GM23248 (cell line): ENCODE measurements at regions not wholly inside any gene's neighbourhood (a gene's known extent, or its start where the extent isn't known, plus 50 kb on each side); places are given as distances from the start of the nearest gene placed in this dataset.

Experiments
- DNase-seq: peaks from one replicate; pipeline ENCODE4 v3.0.0-alpha.2; 2015
- H2AFZ ChIP-seq: fragments of 200-600 bp; sonication (generic); 2 replicates; pipeline ENCODE4 v1.6.1; 2016; ENCODE audit warnings: antibody characterized with exemption
- H3F3A ChIP-seq: fragments of 200-600 bp; sonication (generic); 2 replicates; pipeline ENCODE4 v1.6.1; 2016; ENCODE audit warnings: mild to moderate bottlenecking, antibody characterized with exemption, mixed run types; ENCODE audit not compliant: insufficient read depth
- H3K27ac ChIP-seq: fragments of 200-600 bp; sonication (generic); 2 replicates; pipeline ENCODE4 v1.5.1; 2016; ENCODE audit warnings: mild to moderate bottlenecking
- H3K27me3 ChIP-seq: fragments of 200-600 bp; sonication (generic); replicated peaks from 2 replicates; pipeline ENCODE4 v1.6.1; 2016; ENCODE audit warnings: mild to moderate bottlenecking; ENCODE audit not compliant: insufficient read depth
- H3K36me3 ChIP-seq: fragments of 200-600 bp; sonication (generic); 2 replicates; pipeline ENCODE4 v1.6.1; 2016; ENCODE audit warnings: low read depth, mild to moderate bottlenecking
- H3K4me1 ChIP-seq: fragments of 200-600 bp; sonication (generic); 2 replicates; pipeline ENCODE4 v1.6.1; 2016; ENCODE audit warnings: mild to moderate bottlenecking; ENCODE audit not compliant: insufficient read depth
- H3K4me2 ChIP-seq: fragments of 200-600 bp; sonication (generic); one replicate; pipeline ENCODE4 v1.6.1; 2016; ENCODE audit warnings: mild to moderate bottlenecking; ENCODE audit not compliant: unreplicated experiment
- H3K4me3 ChIP-seq: fragments of 200-600 bp; sonication (generic); 2 replicates; pipeline ENCODE4 v1.5.1; 2016; ENCODE audit warnings: mild to moderate bottlenecking
- H3K79me2 ChIP-seq: fragments of 200-600 bp; sonication (generic); 2 replicates; pipeline ENCODE4 v1.6.1; 2016; ENCODE audit warnings: mild to moderate bottlenecking; ENCODE audit not compliant: insufficient read depth
- H3K9ac ChIP-seq: fragments of 200-600 bp; sonication (generic); 2 replicates; pipeline ENCODE4 v1.6.1; 2016; ENCODE audit warnings: mild to moderate bottlenecking
- H3K9me2 ChIP-seq: fragments of 200-600 bp; sonication (generic); 2 replicates; pipeline ENCODE4 v1.6.1; 2016; ENCODE audit warnings: mixed run types, mild to moderate bottlenecking, moderate library complexity; ENCODE audit not compliant: insufficient read depth
- H3K9me3 ChIP-seq: fragments of 200-600 bp; sonication (generic); one replicate; pipeline ENCODE4 v1.6.1; 2017; ENCODE audit warnings: low read depth
- H4K20me1 ChIP-seq: fragments of 200-600 bp; sonication (generic); 2 replicates; pipeline ENCODE4 v1.6.0; 2016; ENCODE audit not compliant: insufficient read depth
- EZH2 ChIP-seq: fragments of 200-600 bp; sonication (generic); IDR thresholded peaks from 2 replicates; pipeline ENCODE4 v1.6.1; 2018; ENCODE audit warnings: antibody characterized with exemption, mild to moderate bottlenecking; ENCODE audit not compliant: insufficient read depth, poor library complexity, severe bottlenecking
- EZH2phosphoT487 ChIP-seq: fragments of 200-600 bp; sonication (generic); IDR thresholded peaks from 2 replicates; pipeline ENCODE4 v1.6.1; 2018; ENCODE audit warnings: antibody characterized with exemption, moderate library complexity, mild to moderate bottlenecking, low read depth; ENCODE audit not compliant: insufficient read depth
- WGBS, 2 experiments: methylation state at CpG; one replicate each; pipeline ENCODE4 v1.1.6; 2015 to 2017; ENCODE audit warnings: low lambda C conversion rate in 2 of 2, low coverage in 1 of 2; ENCODE audit errors: missing lambda C conversion rate in 2 of 2; 5-methylcytosine and 5-hydroxymethylcytosine counted together
- in situ Hi-C: fragments of 300-500 bp; cut with MboI; formaldehyde crosslinking; loops from 2 replicates; pipeline ENCODE4 v1.15.0; 2020

DNA sequence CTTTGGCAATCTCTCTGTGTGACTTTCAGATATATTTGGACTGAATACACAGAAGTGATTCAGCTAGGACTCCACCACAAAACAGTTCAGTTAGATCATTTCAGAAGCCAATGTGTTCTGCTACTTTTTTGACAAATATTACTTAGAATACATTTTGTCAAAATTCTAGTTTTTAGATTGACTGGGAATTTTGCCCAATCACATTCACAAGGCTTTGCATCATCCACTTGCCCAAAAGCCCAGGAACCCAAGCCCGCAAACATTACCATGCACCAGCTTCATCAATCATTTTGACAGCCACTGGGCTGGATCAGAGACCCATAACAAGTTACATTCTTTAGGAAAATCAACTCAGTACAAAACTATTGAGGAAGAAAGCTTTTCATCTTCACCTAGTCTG lies 256.6 kb upstream of the NDST3 start:
- H3F3A ChIP-seq, result no peaks in the 10 kb centered on the region
- 7 to 8% methylated on average over 1 of the region's 1 CpG for WGBS, 2 experiments
- H3K27ac ChIP-seq, result no peak overlapping the region
- no peak overlapping the region for H3K9ac ChIP-seq
- H3K79me2 ChIP-seq, result no peaks in the 10 kb centered on the region
- no peak overlapping the region for H2AFZ ChIP-seq
- H4K20me1 ChIP-seq, result no peaks in the 10 kb centered on the region
- H3K36me3 ChIP-seq, result no peaks in the 10 kb centered on the region
- TF ChIP-seq EZH2 (no peak), EZH2phosphoT487 (no peak)
- H3K27me3 ChIP-seq, result no peaks in the 10 kb centered on the region
- H3K9me2 ChIP-seq, result no peaks in the 10 kb centered on the region
- no peaks in the 10 kb centered on the region for H3K9me3 ChIP-seq
- no peak overlapping the region for H3K4me2 ChIP-seq
- no peak overlapping the region for H3K4me3 ChIP-seq
- in situ Hi-C loops, result no loop called here
- no peak for DNase-seq
- no peaks in the 10 kb centered on the region for H3K4me1 ChIP-seq

DNA sequence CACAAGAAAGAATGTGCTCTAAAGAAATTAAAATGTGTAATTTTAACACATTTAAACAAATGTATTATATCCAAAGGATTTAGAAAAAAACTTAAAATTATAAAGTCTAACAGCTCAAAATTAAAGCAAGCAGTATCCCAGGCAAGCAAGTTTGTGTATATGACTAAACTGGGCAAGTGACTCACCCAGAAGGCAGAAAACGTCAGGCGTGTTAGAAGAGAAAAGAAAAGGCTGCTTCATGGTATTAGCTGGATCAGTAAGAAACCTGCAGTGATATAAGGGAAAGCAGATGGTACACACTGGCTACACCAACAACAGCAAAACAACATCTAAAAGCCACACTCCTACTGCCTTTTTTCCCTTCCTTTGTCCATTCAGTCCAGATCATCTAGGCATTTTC lies 250.6 kb upstream of the NDST3 start:
- Histone ChIP-seq H3K9ac (no peak overlapping the region), H3K27me3 (no peaks in the 10 kb centered on the region), H3K79me2 (no peaks in the 10 kb centered on the region), H3K9me3 (no peaks in the 10 kb centered on the region), H3K4me1 (no peaks in the 10 kb centered on the region), H3K36me3 (no peaks in the 10 kb centered on the region), H3K27ac (no peak overlapping the region), H3F3A (no peaks in the 10 kb centered on the region), H2AFZ (no peak overlapping the region), H3K9me2 (peaks cover 4% of the 10 kb centered on the region; the same call in 1 of the 2 replicates), H4K20me1 (no peaks in the 10 kb centered on the region), H3K4me3 (no peak overlapping the region), H3K4me2 (no peak overlapping the region)
- TF ChIP-seq EZH2 (no peak), EZH2phosphoT487 (no peak)
- in situ Hi-C loops, result no loop called here
- 2 to 4% methylated on average over 2 of the region's 2 CpGs for WGBS, 2 experiments
- peak; percentile 0 for DNase-seq

DNA sequence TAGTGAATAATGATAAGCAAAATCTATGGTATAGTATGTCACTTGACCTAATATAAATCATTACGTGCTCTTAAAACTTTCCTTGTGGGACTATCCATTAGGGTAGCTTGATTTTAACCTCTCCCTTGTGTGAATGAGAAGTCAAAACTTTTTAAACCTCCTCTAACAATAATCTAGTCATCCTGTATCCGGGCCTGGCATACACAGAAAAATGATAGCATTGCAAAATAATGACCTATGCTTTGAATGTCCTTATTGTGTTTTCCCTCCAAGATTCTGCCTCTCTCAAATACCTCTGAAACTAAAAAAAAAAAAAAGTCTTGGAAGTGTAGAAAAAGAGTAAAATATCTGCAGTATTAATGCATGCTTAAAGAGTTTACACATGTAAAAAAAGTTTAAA lies 250.0 kb upstream of the NDST3 start:
- H3K9me2 ChIP-seq, result peaks cover 4% of the 10 kb centered on the region; the same call in 1 of the 2 replicates
- H3K9me3 ChIP-seq, result no peaks in the 10 kb centered on the region
- H3K4me1 ChIP-seq, result no peaks in the 10 kb centered on the region
- in situ Hi-C loops, result no loop called here
- no peaks in the 10 kb centered on the region for H3F3A ChIP-seq
- no peak overlapping the region for H3K4me2 ChIP-seq
- no peaks in the 10 kb centered on the region for H3K79me2 ChIP-seq
- H3K27ac ChIP-seq, result no peak overlapping the region
- H3K4me3 ChIP-seq, result no peak overlapping the region
- TF ChIP-seq EZH2phosphoT487 (no peak), EZH2 (no peak)
- no peak for DNase-seq
- WGBS, 2 experiments, result 7 to 8% methylated on average over 2 of the region's 2 CpGs
- H3K27me3 ChIP-seq, result no peaks in the 10 kb centered on the region
- H3K36me3 ChIP-seq, result no peaks in the 10 kb centered on the region
- H4K20me1 ChIP-seq, result no peaks in the 10 kb centered on the region
- no peak overlapping the region for H3K9ac ChIP-seq
- no peak overlapping the region for H2AFZ ChIP-seq

DNA sequence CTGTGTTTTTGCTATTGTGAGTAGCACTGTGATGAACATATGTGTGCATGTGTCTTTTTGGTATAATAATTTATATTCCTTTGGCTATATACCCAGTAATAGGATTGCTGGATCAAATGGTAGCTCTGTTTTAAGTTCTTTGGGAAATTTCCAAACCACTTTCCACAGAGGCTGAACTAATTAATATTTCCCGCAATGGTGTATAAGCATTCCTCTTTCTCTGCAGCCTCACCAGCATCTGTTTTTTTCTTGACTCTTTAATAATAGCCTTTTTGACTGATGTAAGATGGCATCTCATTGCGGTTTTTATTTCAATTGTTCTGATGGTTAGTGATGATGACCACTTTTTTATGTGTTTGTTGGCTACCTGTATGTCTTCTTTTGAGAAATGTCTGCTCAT lies 247.7 kb upstream of the NDST3 start:
- 16 to 31% methylated on average over 2 of the region's 2 CpGs for WGBS, 2 experiments
- TF ChIP-seq EZH2phosphoT487, result no peak
- TF ChIP-seq EZH2, result no peak
- no peak overlapping the region for H3K4me2 ChIP-seq
- DNase-seq, result no peak
- H3K27me3 ChIP-seq, result no peaks in the 10 kb centered on the region
- no peaks in the 10 kb centered on the region for H3F3A ChIP-seq
- H2AFZ ChIP-seq, result no peak overlapping the region
- no peak overlapping the region for H3K4me3 ChIP-seq
- no peak overlapping the region for H3K27ac ChIP-seq
- H4K20me1 ChIP-seq, result no peaks in the 10 kb centered on the region
- no peaks in the 10 kb centered on the region for H3K36me3 ChIP-seq
- no peaks in the 10 kb centered on the region for H3K4me1 ChIP-seq
- H3K9ac ChIP-seq, result no peak overlapping the region
- peaks cover 4% of the 10 kb centered on the region; the same call in 1 of the 2 replicates for H3K9me2 ChIP-seq
- H3K9me3 ChIP-seq, result no peaks in the 10 kb centered on the region
- no peaks in the 10 kb centered on the region for H3K79me2 ChIP-seq
- in situ Hi-C loops, result no loop called here
